AG09319 (cell line): ENCODE measurements at regions not wholly inside any gene's neighbourhood (a gene's known extent, or its start where the extent isn't known, plus 50 kb on each side); places are given as distances from the start of the nearest gene placed in this dataset.

Experiments used
- DNase-seq: peaks from one replicate; pipeline ENCODE4 v3.0.0-alpha.2; 2010; ENCODE audit warnings: low read depth; ENCODE audit errors: extremely low read depth
- TF ChIP-seq, protein P1 (sequence below): IDR thresholded peaks from 2 replicates; pipeline ENCODE4 v1.5.1; 2011; ENCODE audit warnings: low read depth, mild to moderate bottlenecking, inconsistent platforms, low read length, moderate library complexity

DNA sequence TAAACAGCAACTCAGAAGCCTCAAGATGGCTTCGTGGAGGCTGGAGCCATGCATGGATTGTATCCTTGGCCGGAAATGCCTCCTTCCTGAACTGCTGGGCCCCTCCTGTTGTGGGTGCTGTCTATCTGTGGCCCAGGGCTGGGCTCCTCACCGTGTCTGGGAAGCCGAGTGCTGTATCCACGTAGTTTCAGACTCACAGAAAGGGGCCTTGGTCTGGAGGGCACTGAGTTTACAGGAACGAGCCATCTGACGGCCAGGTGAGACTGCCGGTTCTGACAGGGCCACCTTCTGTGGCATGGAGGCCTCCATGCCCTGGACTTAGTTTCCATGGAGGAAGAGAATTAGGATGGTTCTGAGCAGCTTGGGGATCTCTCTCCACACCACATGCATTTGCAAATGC, 142.2 kb downstream of the ERMARD start:
- TF ChIP-seq, protein P1, sequence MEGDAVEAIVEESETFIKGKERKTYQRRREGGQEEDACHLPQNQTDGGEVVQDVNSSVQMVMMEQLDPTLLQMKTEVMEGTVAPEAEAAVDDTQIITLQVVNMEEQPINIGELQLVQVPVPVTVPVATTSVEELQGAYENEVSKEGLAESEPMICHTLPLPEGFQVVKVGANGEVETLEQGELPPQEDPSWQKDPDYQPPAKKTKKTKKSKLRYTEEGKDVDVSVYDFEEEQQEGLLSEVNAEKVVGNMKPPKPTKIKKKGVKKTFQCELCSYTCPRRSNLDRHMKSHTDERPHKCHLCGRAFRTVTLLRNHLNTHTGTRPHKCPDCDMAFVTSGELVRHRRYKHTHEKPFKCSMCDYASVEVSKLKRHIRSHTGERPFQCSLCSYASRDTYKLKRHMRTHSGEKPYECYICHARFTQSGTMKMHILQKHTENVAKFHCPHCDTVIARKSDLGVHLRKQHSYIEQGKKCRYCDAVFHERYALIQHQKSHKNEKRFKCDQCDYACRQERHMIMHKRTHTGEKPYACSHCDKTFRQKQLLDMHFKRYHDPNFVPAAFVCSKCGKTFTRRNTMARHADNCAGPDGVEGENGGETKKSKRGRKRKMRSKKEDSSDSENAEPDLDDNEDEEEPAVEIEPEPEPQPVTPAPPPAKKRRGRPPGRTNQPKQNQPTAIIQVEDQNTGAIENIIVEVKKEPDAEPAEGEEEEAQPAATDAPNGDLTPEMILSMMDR: no peak

DNA sequence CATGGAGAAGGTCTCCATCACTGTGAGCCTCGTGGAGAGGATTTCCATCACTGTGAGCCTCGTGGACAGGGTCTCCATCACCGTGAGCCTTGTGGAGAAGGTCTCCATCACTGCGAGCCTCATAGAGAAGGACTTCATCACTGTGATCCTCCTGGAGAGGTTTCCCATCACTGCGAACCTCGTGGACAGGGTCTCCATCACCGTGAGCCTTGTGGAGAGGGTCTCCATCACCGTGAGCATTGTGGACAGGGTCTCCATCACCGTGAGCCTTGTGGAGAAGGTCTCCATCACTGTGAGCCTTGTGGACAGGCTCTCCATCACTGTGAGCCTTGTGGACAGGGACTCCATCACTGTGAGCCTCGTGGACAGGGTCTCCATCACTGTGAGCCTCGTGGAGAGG, 140.4 kb downstream of the ERMARD start:
- TF ChIP-seq, protein P1: no peak
- DNase-seq: no peak

More for the DNA sequence above, 142.2 kb downstream of the ERMARD start:
- no peak for DNase-seq

DNA sequence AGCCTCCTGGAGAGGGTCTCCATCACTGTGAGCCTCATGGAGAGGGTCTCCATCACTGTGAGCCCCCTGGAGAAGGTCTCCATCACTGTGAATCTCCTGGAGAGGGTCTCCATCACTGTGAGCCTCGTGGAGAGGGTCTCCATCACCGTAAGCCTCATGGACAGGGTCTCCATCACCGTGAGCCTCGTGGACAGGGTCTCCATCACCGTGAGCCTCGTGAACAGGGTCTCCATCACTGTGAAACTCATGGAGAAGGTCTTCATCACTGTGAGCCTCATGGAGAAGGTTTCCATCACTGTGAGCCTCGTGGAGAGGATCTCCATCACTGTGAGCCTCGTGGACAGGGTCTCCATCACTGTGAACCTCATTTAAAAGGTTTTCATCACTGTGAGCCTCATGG, 140.0 kb downstream of the ERMARD start:
- TF ChIP-seq, protein P1: no peak
- no peak for DNase-seq

DNA sequence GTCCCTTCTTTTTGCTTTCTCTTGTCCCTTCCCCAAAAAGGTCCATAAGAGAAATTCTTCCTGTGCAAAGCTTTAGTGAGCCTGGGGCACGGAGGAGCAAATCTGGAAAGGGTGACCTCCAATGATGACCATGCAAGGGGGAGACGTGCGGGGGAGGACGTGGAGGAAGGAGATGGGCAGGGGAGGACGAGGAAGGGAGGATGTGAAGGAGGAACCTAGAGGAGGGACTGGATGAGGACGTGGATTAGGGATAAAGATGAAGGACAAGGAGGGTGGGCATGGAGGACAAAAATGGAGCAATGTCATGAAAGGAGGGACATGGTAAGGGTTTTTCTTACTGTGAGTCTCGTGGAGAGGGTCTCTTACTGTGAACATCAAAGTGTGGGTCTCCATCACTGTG, 139.5 kb downstream of the ERMARD start:
- TF ChIP-seq, protein P1: no peak
- DNase-seq: no peak

DNA sequence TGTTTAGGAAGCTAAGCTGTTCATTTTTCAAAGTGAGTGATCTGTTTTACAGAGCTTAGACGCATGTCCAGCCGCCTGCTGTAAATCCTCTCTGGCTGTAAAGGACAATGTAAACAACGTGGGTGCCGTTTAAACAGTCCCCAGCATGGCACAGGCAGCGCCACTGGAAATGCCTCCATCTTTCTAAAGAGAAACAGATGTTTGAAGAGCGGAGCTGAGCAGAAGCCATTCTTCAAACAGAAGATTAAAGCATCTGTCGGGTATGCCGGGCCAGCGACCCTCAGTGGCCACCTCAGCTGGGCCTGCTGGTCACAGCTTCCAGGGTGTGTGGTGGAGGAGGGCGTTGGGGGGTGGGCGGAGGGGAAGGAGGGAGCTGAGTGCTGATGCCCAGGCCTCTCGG, 138.6 kb downstream of the ERMARD start:
- no peak for DNase-seq
- TF ChIP-seq, protein P1: no peak

DNA sequence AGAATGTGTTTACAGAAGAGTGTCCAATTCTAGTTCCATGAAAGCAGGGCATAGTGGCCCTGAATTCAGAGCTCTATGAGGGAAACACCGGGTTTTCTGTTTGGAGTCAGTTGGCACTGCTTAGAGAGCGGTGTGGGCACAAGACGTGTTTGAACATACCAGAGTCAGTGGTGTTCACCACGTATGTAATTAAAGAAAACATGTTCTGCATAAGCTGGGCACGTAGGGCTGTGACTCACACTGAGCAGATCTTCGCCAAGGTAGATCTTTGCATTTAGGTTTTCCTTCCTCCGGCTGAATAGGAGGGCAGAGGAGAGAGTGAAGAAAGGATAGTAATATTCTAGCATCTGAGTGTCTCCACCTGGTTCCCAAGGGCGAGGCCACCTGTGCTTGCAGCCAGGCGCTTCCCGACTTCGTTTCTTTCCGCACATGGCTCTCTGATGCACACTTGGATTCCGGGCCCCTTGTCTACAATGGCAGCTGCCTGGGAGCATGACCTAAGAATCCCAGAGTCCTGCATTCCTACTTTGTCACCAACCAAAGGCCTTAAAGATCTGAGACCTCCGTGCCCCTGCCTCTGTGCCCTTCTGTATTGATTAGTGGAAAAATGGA, 136.2 kb downstream of the ERMARD start:
- TF ChIP-seq, protein P1: no peak
- no peak for DNase-seq

DNA sequence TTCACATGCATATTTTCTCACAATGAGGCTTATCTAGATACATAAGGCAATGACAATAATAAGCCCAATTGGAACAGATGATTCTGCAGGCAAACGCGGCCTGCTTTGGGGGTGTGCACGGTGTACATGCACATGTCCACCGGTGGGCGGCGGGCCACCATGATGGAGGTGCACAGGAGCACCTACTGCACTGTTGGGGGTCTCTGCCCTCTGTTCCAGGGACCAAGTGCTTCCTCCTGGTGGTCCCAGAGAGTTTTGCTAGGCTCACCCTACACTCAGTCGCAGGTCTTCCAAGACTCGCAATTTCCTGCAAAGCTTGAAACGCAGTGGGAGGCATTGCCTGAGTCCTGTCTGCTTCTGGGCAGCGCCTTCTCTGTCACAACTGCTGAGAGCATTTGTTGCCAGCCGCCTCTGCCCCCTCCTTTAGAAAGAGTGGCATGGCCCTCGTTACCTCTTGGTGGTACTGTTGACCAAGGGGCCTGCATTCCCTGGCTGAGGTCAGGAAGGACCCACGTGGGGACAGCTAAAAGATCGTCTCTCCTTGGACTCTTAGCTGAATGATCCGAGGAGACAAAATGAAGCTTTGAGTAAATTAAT, 135.3 kb downstream of the ERMARD start:
- TF ChIP-seq, protein P1: no peak
- no peak for DNase-seq
